ENCODE measurements at regions not wholly inside any gene's neighbourhood (a gene's known extent, or its start where the extent isn't known, plus 50 kb on each side); places are given as distances from the start of the nearest gene placed in this dataset.

GRCh38 chr11:11045156-11045930, 187.5 kb upstream of the ZBED5 start:
- H3K36me3 Mint-ChIP-seq, result no peaks in the 10 kb centered on the region
- no peak overlapping the region for H3K27ac Mint-ChIP-seq
- H3K4me1 Mint-ChIP-seq, result no peaks in the 10 kb centered on the region
- no peaks in the 10 kb centered on the region for H3K27me3 Mint-ChIP-seq
- no peak for ATAC-seq (ENCODE audit: low read depth)
- no peak for DNase-seq (ENCODE audit: low spot score in 2 of 2)
- H3K4me3 Mint-ChIP-seq, result no peak overlapping the region
- peaks cover 2% of the 10 kb centered on the region for H3K9me3 Mint-ChIP-seq

GRCh38 chr11:11044137-11044855, 186.4 kb upstream of the ZBED5 start:
- Mint-ChIP-seq H3K4me1 (no peaks in the 10 kb centered on the region), H3K4me3 (no peak overlapping the region), H3K36me3 (no peaks in the 10 kb centered on the region), H3K27ac (no peak overlapping the region), H3K27me3 (peaks cover 2% of the 10 kb centered on the region), H3K9me3 (no peaks in the 10 kb centered on the region)
- no peak for DNase-seq (ENCODE audit: low spot score in 2 of 2)
- ATAC-seq (ENCODE audit: low read depth), result no peak

- Mint-ChIP-seq H3K36me3 (no peaks in the 10 kb centered on the region), H3K27me3 (peaks cover 2% of the 10 kb centered on the region), H3K4me3 (no peak overlapping the region), H3K9me3 (no peaks in the 10 kb centered on the region), H3K4me1 (no peaks in the 10 kb centered on the region), H3K27ac (no peak overlapping the region)
- DNase-seq (ENCODE audit: low spot score in 2 of 2), result no peak
- no peak for ATAC-seq (ENCODE audit: low read depth)
These were observed 185.9 kb upstream of the ZBED5 start for GRCh38 chr11:11043721-11044120.

GRCh38 chr11:11039208-11039965, 181.5 kb upstream of the ZBED5 start:
- Mint-ChIP-seq H3K27ac (no peak overlapping the region), H3K9me3 (no peaks in the 10 kb centered on the region)
- no peak for ATAC-seq (ENCODE audit: low read depth)

GRCh38 chr11:11038782-11039181, 180.9 kb upstream of the ZBED5 start:
- H3K27me3 Mint-ChIP-seq, result peaks cover 10% of the 10 kb centered on the region

More at GRCh38 chr11:11039208-11039965, 181.5 kb upstream of the ZBED5 start:
- no peaks in the 10 kb centered on the region for H3K4me1 Mint-ChIP-seq
- H3K27me3 Mint-ChIP-seq, result peaks cover 9% of the 10 kb centered on the region
- H3K36me3 Mint-ChIP-seq, result no peaks in the 10 kb centered on the region
- no peak overlapping the region for H3K4me3 Mint-ChIP-seq
- DNase-seq (ENCODE audit: low spot score in 2 of 2), result no peak

GRCh38 chr11:11038352-11038751, 180.5 kb upstream of the ZBED5 start:
- no peak for ATAC-seq (ENCODE audit: low read depth)
- peaks cover 10% of the 10 kb centered on the region for H3K27me3 Mint-ChIP-seq
- DNase-seq (ENCODE audit: low spot score in 2 of 2), result no peak
- no peaks in the 10 kb centered on the region for H3K4me1 Mint-ChIP-seq
- H3K9me3 Mint-ChIP-seq, result no peaks in the 10 kb centered on the region
- no peak overlapping the region for H3K27ac Mint-ChIP-seq
- no peaks in the 10 kb centered on the region for H3K36me3 Mint-ChIP-seq
- no peak overlapping the region for H3K4me3 Mint-ChIP-seq

More at GRCh38 chr11:11038782-11039181, 180.9 kb upstream of the ZBED5 start:
- H3K27ac Mint-ChIP-seq, result no peak overlapping the region
- H3K9me3 Mint-ChIP-seq, result no peaks in the 10 kb centered on the region
- ATAC-seq (ENCODE audit: low read depth), result no peak
- no peak for DNase-seq (ENCODE audit: low spot score in 2 of 2)
- no peaks in the 10 kb centered on the region for H3K4me1 Mint-ChIP-seq
- H3K36me3 Mint-ChIP-seq, result no peaks in the 10 kb centered on the region
- H3K4me3 Mint-ChIP-seq, result no peak overlapping the region

- no peaks in the 10 kb centered on the region for H3K36me3 Mint-ChIP-seq
- no peak overlapping the region for H3K4me3 Mint-ChIP-seq
- DNase-seq (ENCODE audit: low spot score in 2 of 2) (peak in 1 of 2 donors; percentile 34), ATAC-seq (ENCODE audit: low read depth) (peak; percentile 76)
- H3K4me1 Mint-ChIP-seq, result no peaks in the 10 kb centered on the region
- H3K27me3 Mint-ChIP-seq, result peaks cover 11% of the 10 kb centered on the region
- H3K9me3 Mint-ChIP-seq, result no peaks in the 10 kb centered on the region
- H3K27ac Mint-ChIP-seq, result no peak overlapping the region
These were observed 179.2 kb upstream of the ZBED5 start for GRCh38 chr11:11036848-11037732.

GRCh38 chr11:11036185-11036847, 178.5 kb upstream of the ZBED5 start:
- no peak overlapping the region for H3K27ac Mint-ChIP-seq
- no peak for ATAC-seq (ENCODE audit: low read depth)

GRCh38 chr11:11035331-11035730, 177.5 kb upstream of the ZBED5 start:
- Mint-ChIP-seq H3K36me3 (no peaks in the 10 kb centered on the region), H3K27me3 (peaks cover 11% of the 10 kb centered on the region), H3K27ac (no peak overlapping the region), H3K9me3 (no peaks in the 10 kb centered on the region), H3K4me1 (no peaks in the 10 kb centered on the region), H3K4me3 (no peak overlapping the region)
- ATAC-seq (ENCODE audit: low read depth) (no peak), DNase-seq (ENCODE audit: low spot score in 2 of 2) (no peak)

More at GRCh38 chr11:11036185-11036847, 178.5 kb upstream of the ZBED5 start:
- no peaks in the 10 kb centered on the region for H3K9me3 Mint-ChIP-seq
- peaks cover 11% of the 10 kb centered on the region for H3K27me3 Mint-ChIP-seq
- H3K4me1 Mint-ChIP-seq, result no peaks in the 10 kb centered on the region
- no peak overlapping the region for H3K4me3 Mint-ChIP-seq
- no peak for DNase-seq (ENCODE audit: low spot score in 2 of 2)
- no peaks in the 10 kb centered on the region for H3K36me3 Mint-ChIP-seq

GRCh38 chr11:11034476-11034875, 176.6 kb upstream of the ZBED5 start:
- H3K27ac Mint-ChIP-seq, result no peak overlapping the region
- H3K4me3 Mint-ChIP-seq, result no peak overlapping the region
- DNase-seq (ENCODE audit: low spot score in 2 of 2) (no peak), ATAC-seq (ENCODE audit: low read depth) (no peak)
- H3K4me1 Mint-ChIP-seq, result no peaks in the 10 kb centered on the region
- peaks cover 10% of the 10 kb centered on the region for H3K27me3 Mint-ChIP-seq
- no peaks in the 10 kb centered on the region for H3K9me3 Mint-ChIP-seq
- H3K36me3 Mint-ChIP-seq, result no peaks in the 10 kb centered on the region

- no peak overlapping the region for H3K4me3 Mint-ChIP-seq
- H3K27ac Mint-ChIP-seq, result no peak overlapping the region
- H3K27me3 Mint-ChIP-seq, result peaks cover 8% of the 10 kb centered on the region
- H3K36me3 Mint-ChIP-seq, result no peaks in the 10 kb centered on the region
- peaks cover 2% of the 10 kb centered on the region for H3K4me1 Mint-ChIP-seq
- ATAC-seq (ENCODE audit: low read depth) (no peak), DNase-seq (ENCODE audit: low spot score in 2 of 2) (no peak)
- no peaks in the 10 kb centered on the region for H3K9me3 Mint-ChIP-seq
These were observed 174.2 kb upstream of the ZBED5 start for GRCh38 chr11:11032066-11032465.

- Mint-ChIP-seq H3K4me3 (no peak overlapping the region), H3K9me3 (no peaks in the 10 kb centered on the region), H3K4me1 (peaks cover 2% of the 10 kb centered on the region), H3K27ac (no peak overlapping the region), H3K27me3 (peaks cover 1% of the 10 kb centered on the region), H3K36me3 (no peaks in the 10 kb centered on the region)
- DNase-seq (ENCODE audit: low spot score in 2 of 2) (no peak), ATAC-seq (ENCODE audit: low read depth) (no peak)
These were observed 171.2 kb upstream of the ZBED5 start for GRCh38 chr11:11029027-11029426.

All from memory B cell (primary cell).